ENCODE measurements at regions not wholly inside any gene's neighbourhood (a gene's known extent, or its start where the extent isn't known, plus 50 kb on each side); places are given as distances from the start of the nearest gene placed in this dataset.

DNA sequence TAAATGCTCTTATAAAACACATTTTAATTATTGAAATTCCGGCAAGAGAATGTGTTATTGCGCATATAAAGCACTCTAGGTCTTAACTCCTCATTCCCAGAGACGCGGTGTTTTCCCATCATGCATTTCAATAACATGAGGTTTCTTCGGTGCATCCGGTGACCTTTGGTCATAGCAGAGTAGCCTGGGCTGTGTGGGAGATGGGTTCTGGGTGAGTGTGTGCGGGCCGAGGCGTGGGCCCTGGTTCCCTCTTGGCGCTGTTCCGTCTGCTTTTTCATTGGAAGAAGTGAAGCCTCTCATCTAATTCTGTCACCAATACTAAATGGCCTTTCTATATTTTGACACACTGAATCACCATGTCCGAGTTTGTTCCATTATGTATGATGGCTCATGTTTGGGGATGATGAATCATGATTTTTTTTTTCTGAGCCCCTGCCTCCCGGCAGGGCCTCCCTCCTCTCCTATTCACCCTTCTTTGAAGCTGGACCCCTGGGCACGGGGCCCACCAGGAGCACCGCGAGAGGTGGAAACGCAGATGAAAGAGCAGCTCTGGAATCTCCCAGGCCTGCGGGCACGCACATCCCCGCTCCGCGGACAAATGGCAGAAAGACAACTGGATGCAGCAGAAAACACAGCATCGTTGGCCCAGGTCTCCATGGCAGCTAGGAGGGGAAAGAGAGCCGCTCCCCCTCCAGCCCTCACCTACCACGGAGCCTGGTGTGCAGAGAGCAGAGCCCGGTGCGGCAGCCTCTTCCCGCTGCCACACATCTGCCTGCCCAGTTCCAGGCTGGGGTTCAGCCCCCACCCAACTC lies 85.8 kb upstream of the HPCAL1 start:
- Histone ChIP-seq H3K4me2 (ENCODE audit: low read length) (no peak overlapping the region), H4K20me1 (ENCODE audit: insufficient read depth) (no peaks in the 10 kb centered on the region), H3K79me2 (ENCODE audit: insufficient read depth, low read length) (no peaks in the 10 kb centered on the region), H2AFZ (ENCODE audit: low read depth, low read length, poor library complexity, severe bottlenecking) (no peak overlapping the region), H3K27ac (ENCODE audit: low read depth, low read length) (no peak overlapping the region), H3K9ac (ENCODE audit: low read length) (no peak overlapping the region), H3K27me3 (ENCODE audit: insufficient read depth, low read length) (no peaks in the 10 kb centered on the region), H3K9me3 (ENCODE audit: control insufficient read depth in 1 of 2, insufficient read depth in 1 of 2, low read depth in 1 of 2, low read length in 2 of 2) (no peaks in the 10 kb centered on the region), H3K9me2 (ENCODE audit: insufficient read depth) (no peaks in the 10 kb centered on the region), H3K36me3 (ENCODE audit: control insufficient read depth in 1 of 2, insufficient read depth in 2 of 2, low read length in 2 of 2) (no peaks in the 10 kb centered on the region), H3K4me3 (replicated peaks in 1 of 2; ENCODE audit: low read depth in 1 of 2, low read length in 2 of 2) (no peak overlapping the region), H3K4me1 (ENCODE audit: control insufficient read depth in 1 of 2, insufficient read depth in 2 of 2, low read length in 2 of 2) (no peaks in the 10 kb centered on the region)
- ChIA-PET POLR2A (no interaction called here), RAD21 (ENCODE audit: low non-redundant PET in 1 of 2, low total read pairs in 2 of 2, uncharacterized antibody in 2 of 2, unreplicated experiment in 2 of 2) (no interaction called here), CTCF (no interaction called here)
- DNase-seq (ENCODE audit: low read depth, low spot score): no peak
- no TSS peak for BruUV-seq (replicated peaks)
- TF ChIP-seq YY1 (IDR thresholded peaks at IDR 0.05; ENCODE audit: extremely low read depth, insufficient replicate concordance, low read depth, low read length): no peak
- no peak for TF ChIP-seq TCF7L2 (IDR thresholded peaks at IDR 0.05; ENCODE audit: borderline replicate concordance, extremely low read depth, insufficient read depth, insufficient read length)
- TF ChIP-seq EZH2phosphoT487 (IDR thresholded peaks at IDR 0.05; ENCODE audit: borderline replicate concordance): no peak
- TF ChIP-seq SIN3A (IDR thresholded peaks at IDR 0.05; ENCODE audit: low read depth): no peak
- TF ChIP-seq EZH2 (IDR thresholded peaks at IDR 0.05): no peak
- no peak for TF ChIP-seq SP1 (IDR thresholded peaks at IDR 0.05; ENCODE audit: low read depth)
- no peak for TF ChIP-seq JUND (IDR thresholded peaks at IDR 0.05)
- TF ChIP-seq ZFX (IDR thresholded peaks at IDR 0.05): no peak
- no peak for TF ChIP-seq POLR2A (IDR thresholded peaks at IDR 0.05; ENCODE audit: borderline replicate concordance, extremely low read depth, insufficient read depth, insufficient read length)
- TF ChIP-seq, protein P1, sequence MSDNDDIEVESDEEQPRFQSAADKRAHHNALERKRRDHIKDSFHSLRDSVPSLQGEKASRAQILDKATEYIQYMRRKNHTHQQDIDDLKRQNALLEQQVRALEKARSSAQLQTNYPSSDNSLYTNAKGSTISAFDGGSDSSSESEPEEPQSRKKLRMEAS (IDR thresholded peaks at IDR 0.05): no peak
- TF ChIP-seq FOSL1 (IDR thresholded peaks at IDR 0.05; ENCODE audit: low read depth): no peak
- no peak for TF ChIP-seq SRF (IDR thresholded peaks at IDR 0.05; ENCODE audit: low read depth)
- TF ChIP-seq CBX3 (IDR thresholded peaks at IDR 0.05; ENCODE audit: low read depth): no peak
- intact Hi-C loops (cut with micrococcal nuclease): no loop called here
- no peak for ATAC-seq
